WTC11 (cell line): ENCODE measurements at regions not wholly inside any gene's neighbourhood (a gene's known extent, or its start where the extent isn't known, plus 50 kb on each side); places are given as distances from the start of the nearest gene placed in this dataset.

Experiments used
- ATAC-seq: fragments of 200-7000 bp; cut with Tn5 transposase; 2 replicates; pipeline ENCODE4 v1.10.0; 2021; ENCODE audit warnings: mild to moderate bottlenecking, moderate library complexity
- CTCF ChIA-PET: fragments of 300-600 bp; sonication (Branson Sonifier 250); formaldehyde crosslinking; loops from one replicate; lab custom pipeline; 2021; ENCODE audit warnings: antibody characterized with exemption; lab: Charles Lee
- POLR2A ChIA-PET: fragments of 350-600 bp; sonication (Branson Sonifier 250); formaldehyde crosslinking; loops from one replicate; lab custom pipeline; 2021; ENCODE audit warnings: antibody characterized with exemption; lab: Charles Lee
- DNase-seq: peaks from one replicate; pipeline ENCODE4 v3.0.0; 2021; ENCODE audit warnings: low spot score
- H3K27ac Mint-ChIP-seq: 2 replicates; pipeline ENCODE4 v1.8.0; 2021; ENCODE audit warnings: mixed read lengths
- H3K27me3 Mint-ChIP-seq: 2 replicates; pipeline ENCODE4 v1.8.0; 2021; ENCODE audit warnings: low read depth, mild to moderate bottlenecking, moderate library complexity, mixed read lengths
- H3K36me3 Mint-ChIP-seq: 2 replicates; pipeline ENCODE4 v1.8.0; 2021; ENCODE audit warnings: mixed read lengths
- H3K4me1 Mint-ChIP-seq: 2 replicates; pipeline ENCODE4 v1.8.0; 2022; ENCODE audit warnings: mixed read lengths
- H3K4me3 Mint-ChIP-seq: 2 replicates; pipeline ENCODE4 v1.8.0; 2021; ENCODE audit warnings: mild to moderate bottlenecking, moderate library complexity, mixed read lengths
- H3K9me3 Mint-ChIP-seq: 2 replicates; pipeline ENCODE4 v1.8.0; 2021; ENCODE audit warnings: mixed read lengths
- CBFB ChIP-seq: sonication (generic); formaldehyde crosslinking; IDR thresholded peaks from 2 replicates; pipeline ENCODE4 v1.8.1; 2022; ENCODE audit warnings: mild to moderate bottlenecking, low read depth, missing genetic modification reagents
- ELF4 ChIP-seq: sonication (generic); formaldehyde crosslinking; IDR thresholded peaks from 2 replicates; pipeline ENCODE4 v1.8.1; 2022; ENCODE audit warnings: low read depth, mild to moderate bottlenecking, moderate library complexity, missing genetic modification reagents
- ESRRA ChIP-seq: sonication (generic); formaldehyde crosslinking; IDR thresholded peaks from 2 replicates; pipeline ENCODE4 v1.8.1; 2022; ENCODE audit warnings: mild to moderate bottlenecking, missing genetic modification reagents, borderline replicate concordance
- GRHL2 ChIP-seq: fragments of 250-450 bp; sonication (Bioruptor Pico); IDR thresholded peaks from 2 replicates; pipeline ENCODE4 v1.8.0; 2022; ENCODE audit warnings: mild to moderate bottlenecking, moderate library complexity; ENCODE audit not compliant: insufficient replicate concordance, severe bottlenecking
- NR2C2 ChIP-seq: sonication (generic); formaldehyde crosslinking; IDR thresholded peaks from 2 replicates; pipeline ENCODE4 v1.8.0; 2022; ENCODE audit warnings: mild to moderate bottlenecking, missing genetic modification reagents
- PRRX2 ChIP-seq: fragments of 250-450 bp; sonication (Bioruptor Pico); IDR thresholded peaks from 2 replicates; pipeline ENCODE4 v1.8.0; 2021; ENCODE audit warnings: mild to moderate bottlenecking
- SMAD3 ChIP-seq: sonication (generic); formaldehyde crosslinking; IDR thresholded peaks from 2 replicates; pipeline ENCODE4 v1.8.0; 2022; ENCODE audit warnings: missing genetic modification reagents, mild to moderate bottlenecking, borderline replicate concordance
- TEAD1 ChIP-seq: sonication (generic); formaldehyde crosslinking; IDR thresholded peaks from 2 replicates; pipeline ENCODE4 v1.8.0; 2022; ENCODE audit warnings: mild to moderate bottlenecking, missing genetic modification reagents
- ZNF263 ChIP-seq: sonication (generic); formaldehyde crosslinking; IDR thresholded peaks from 2 replicates; pipeline ENCODE4 v1.8.1; 2022; ENCODE audit warnings: low read depth, mild to moderate bottlenecking, moderate library complexity, missing genetic modification reagents
- TF ChIP-seq, protein P1 (sequence below): sonication (generic); formaldehyde crosslinking; IDR thresholded peaks from 2 replicates; pipeline ENCODE4 v1.8.1; 2023; ENCODE audit warnings: mild to moderate bottlenecking, missing genetic modification reagents, borderline replicate concordance
- TF ChIP-seq, protein P2 (sequence below): fragments of 250-450 bp; sonication (Bioruptor Pico); IDR thresholded peaks from 2 replicates; pipeline ENCODE4 v1.8.0; 2021; ENCODE audit warnings: mild to moderate bottlenecking
- TF ChIP-seq, protein P3 (sequence below): sonication (generic); formaldehyde crosslinking; IDR thresholded peaks from 2 replicates; pipeline ENCODE4 v1.8.0; 2022; ENCODE audit warnings: mild to moderate bottlenecking, missing genetic modification reagents
- TF ChIP-seq, protein P4 (sequence below): sonication (generic); formaldehyde crosslinking; IDR thresholded peaks from 2 replicates; pipeline ENCODE4 v1.8.1; 2023; ENCODE audit warnings: mild to moderate bottlenecking, moderate library complexity, missing genetic modification reagents
- TF ChIP-seq, protein P5 (sequence below): sonication (generic); formaldehyde crosslinking; conservative IDR thresholded peaks from 2 replicates; pipeline ENCODE4 v1.8.1; 2022; ENCODE audit warnings: mild to moderate bottlenecking, missing genetic modification reagents
- TF ChIP-seq, protein P6 (sequence below): fragments of 250-450 bp; sonication (Bioruptor Pico); IDR thresholded peaks from 2 replicates; pipeline ENCODE4 v1.9.0; 2021; ENCODE audit warnings: mild to moderate bottlenecking, borderline replicate concordance

DNA sequence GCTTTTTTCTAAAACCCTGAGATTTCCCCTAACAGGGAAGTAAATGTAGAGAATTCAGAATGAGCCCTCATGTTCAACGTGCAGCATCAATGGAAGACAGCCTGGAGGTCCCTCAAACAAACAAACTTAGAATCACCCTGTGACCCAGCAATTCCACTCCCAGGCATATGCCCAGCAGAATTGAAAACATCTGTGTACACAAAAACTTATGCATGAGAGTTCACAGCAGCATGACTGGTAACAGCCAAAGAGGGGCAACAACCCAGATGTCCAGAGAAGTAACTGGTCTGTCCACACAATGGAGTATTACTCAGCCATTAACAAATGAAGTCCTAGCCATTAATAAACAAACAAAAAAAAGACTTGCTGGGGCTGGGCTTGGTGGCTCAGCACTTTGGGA lies 252.7 kb downstream of the PARN start:
- Mint-ChIP-seq H3K27ac (no peak overlapping the region), H3K36me3 (no peaks in the 10 kb centered on the region), H3K4me1 (peaks cover 7% of the 10 kb centered on the region), H3K4me3 (no peak overlapping the region), H3K9me3 (no peaks in the 10 kb centered on the region), H3K27me3 (no peaks in the 10 kb centered on the region)
- ChIA-PET CTCF (no interaction called here), POLR2A (no interaction called here)
- DNase-seq (no peak), ATAC-seq (no peak)
- TF ChIP-seq, protein P1, sequence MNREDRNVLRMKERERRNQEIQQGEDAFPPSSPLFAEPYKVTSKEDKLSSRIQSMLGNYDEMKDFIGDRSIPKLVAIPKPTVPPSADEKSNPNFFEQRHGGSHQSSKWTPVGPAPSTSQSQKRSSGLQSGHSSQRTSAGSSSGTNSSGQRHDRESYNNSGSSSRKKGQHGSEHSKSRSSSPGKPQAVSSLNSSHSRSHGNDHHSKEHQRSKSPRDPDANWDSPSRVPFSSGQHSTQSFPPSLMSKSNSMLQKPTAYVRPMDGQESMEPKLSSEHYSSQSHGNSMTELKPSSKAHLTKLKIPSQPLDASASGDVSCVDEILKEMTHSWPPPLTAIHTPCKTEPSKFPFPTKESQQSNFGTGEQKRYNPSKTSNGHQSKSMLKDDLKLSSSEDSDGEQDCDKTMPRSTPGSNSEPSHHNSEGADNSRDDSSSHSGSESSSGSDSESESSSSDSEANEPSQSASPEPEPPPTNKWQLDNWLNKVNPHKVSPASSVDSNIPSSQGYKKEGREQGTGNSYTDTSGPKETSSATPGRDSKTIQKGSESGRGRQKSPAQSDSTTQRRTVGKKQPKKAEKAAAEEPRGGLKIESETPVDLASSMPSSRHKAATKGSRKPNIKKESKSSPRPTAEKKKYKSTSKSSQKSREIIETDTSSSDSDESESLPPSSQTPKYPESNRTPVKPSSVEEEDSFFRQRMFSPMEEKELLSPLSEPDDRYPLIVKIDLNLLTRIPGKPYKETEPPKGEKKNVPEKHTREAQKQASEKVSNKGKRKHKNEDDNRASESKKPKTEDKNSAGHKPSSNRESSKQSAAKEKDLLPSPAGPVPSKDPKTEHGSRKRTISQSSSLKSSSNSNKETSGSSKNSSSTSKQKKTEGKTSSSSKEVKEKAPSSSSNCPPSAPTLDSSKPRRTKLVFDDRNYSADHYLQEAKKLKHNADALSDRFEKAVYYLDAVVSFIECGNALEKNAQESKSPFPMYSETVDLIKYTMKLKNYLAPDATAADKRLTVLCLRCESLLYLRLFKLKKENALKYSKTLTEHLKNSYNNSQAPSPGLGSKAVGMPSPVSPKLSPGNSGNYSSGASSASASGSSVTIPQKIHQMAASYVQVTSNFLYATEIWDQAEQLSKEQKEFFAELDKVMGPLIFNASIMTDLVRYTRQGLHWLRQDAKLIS (CRISPR knock-in tag): no peak
- TF ChIP-seq ZNF263 (CRISPR knock-in tag) (no peak), NR2C2 (no peak), ELF4 (CRISPR knock-in tag) (no peak), SMAD3 (CRISPR knock-in tag) (no peak), CBFB (CRISPR knock-in tag) (no peak), PRRX2 (no peak), TEAD1 (CRISPR knock-in tag) (no peak), GRHL2 (CRISPR knock-in tag) (no peak), ESRRA (CRISPR knock-in tag) (no peak)
- TF ChIP-seq, protein P2, sequence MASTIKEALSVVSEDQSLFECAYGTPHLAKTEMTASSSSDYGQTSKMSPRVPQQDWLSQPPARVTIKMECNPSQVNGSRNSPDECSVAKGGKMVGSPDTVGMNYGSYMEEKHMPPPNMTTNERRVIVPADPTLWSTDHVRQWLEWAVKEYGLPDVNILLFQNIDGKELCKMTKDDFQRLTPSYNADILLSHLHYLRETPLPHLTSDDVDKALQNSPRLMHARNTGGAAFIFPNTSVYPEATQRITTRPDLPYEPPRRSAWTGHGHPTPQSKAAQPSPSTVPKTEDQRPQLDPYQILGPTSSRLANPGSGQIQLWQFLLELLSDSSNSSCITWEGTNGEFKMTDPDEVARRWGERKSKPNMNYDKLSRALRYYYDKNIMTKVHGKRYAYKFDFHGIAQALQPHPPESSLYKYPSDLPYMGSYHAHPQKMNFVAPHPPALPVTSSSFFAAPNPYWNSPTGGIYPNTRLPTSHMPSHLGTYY: no peak
- TF ChIP-seq, protein P3, sequence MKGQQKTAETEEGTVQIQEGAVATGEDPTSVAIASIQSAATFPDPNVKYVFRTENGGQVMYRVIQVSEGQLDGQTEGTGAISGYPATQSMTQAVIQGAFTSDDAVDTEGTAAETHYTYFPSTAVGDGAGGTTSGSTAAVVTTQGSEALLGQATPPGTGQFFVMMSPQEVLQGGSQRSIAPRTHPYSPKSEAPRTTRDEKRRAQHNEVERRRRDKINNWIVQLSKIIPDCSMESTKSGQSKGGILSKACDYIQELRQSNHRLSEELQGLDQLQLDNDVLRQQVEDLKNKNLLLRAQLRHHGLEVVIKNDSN (CRISPR knock-in tag): no peak
- TF ChIP-seq, protein P4, sequence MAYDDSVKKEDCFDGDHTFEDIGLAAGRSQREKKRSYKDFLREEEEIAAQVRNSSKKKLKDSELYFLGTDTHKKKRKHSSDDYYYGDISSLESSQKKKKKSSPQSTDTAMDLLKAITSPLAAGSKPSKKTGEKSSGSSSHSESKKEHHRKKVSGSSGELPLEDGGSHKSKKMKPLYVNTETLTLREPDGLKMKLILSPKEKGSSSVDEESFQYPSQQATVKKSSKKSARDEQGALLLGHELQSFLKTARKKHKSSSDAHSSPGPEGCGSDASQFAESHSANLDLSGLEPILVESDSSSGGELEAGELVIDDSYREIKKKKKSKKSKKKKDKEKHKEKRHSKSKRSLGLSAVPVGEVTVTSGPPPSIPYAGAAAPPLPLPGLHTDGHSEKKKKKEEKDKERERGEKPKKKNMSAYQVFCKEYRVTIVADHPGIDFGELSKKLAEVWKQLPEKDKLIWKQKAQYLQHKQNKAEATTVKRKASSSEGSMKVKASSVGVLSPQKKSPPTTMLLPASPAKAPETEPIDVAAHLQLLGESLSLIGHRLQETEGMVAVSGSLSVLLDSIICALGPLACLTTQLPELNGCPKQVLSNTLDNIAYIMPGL (CRISPR knock-in tag): no peak
- TF ChIP-seq, protein P5, sequence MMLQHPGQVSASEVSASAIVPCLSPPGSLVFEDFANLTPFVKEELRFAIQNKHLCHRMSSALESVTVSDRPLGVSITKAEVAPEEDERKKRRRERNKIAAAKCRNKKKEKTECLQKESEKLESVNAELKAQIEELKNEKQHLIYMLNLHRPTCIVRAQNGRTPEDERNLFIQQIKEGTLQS: no peak
- TF ChIP-seq, protein P6, sequence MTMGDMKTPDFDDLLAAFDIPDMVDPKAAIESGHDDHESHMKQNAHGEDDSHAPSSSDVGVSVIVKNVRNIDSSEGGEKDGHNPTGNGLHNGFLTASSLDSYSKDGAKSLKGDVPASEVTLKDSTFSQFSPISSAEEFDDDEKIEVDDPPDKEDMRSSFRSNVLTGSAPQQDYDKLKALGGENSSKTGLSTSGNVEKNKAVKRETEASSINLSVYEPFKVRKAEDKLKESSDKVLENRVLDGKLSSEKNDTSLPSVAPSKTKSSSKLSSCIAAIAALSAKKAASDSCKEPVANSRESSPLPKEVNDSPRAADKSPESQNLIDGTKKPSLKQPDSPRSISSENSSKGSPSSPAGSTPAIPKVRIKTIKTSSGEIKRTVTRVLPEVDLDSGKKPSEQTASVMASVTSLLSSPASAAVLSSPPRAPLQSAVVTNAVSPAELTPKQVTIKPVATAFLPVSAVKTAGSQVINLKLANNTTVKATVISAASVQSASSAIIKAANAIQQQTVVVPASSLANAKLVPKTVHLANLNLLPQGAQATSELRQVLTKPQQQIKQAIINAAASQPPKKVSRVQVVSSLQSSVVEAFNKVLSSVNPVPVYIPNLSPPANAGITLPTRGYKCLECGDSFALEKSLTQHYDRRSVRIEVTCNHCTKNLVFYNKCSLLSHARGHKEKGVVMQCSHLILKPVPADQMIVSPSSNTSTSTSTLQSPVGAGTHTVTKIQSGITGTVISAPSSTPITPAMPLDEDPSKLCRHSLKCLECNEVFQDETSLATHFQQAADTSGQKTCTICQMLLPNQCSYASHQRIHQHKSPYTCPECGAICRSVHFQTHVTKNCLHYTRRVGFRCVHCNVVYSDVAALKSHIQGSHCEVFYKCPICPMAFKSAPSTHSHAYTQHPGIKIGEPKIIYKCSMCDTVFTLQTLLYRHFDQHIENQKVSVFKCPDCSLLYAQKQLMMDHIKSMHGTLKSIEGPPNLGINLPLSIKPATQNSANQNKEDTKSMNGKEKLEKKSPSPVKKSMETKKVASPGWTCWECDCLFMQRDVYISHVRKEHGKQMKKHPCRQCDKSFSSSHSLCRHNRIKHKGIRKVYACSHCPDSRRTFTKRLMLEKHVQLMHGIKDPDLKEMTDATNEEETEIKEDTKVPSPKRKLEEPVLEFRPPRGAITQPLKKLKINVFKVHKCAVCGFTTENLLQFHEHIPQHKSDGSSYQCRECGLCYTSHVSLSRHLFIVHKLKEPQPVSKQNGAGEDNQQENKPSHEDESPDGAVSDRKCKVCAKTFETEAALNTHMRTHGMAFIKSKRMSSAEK (CRISPR knock-in tag): no peak
